GM23248 (cell line): ENCODE measurements at regions not wholly inside any gene's neighbourhood (a gene's known extent, or its start where the extent isn't known, plus 50 kb on each side); places are given as distances from the start of the nearest gene placed in this dataset.

ENCODE experiments used
- DNase-seq: peaks from one replicate; pipeline ENCODE4 v3.0.0-alpha.2; 2015
- H2AFZ ChIP-seq: fragments of 200-600 bp; sonication (generic); 2 replicates; pipeline ENCODE4 v1.6.1; 2016; ENCODE audit warnings: antibody characterized with exemption
- H3F3A ChIP-seq: fragments of 200-600 bp; sonication (generic); 2 replicates; pipeline ENCODE4 v1.6.1; 2016; ENCODE audit warnings: mild to moderate bottlenecking, antibody characterized with exemption, mixed run types; ENCODE audit not compliant: insufficient read depth
- H3K27ac ChIP-seq: fragments of 200-600 bp; sonication (generic); 2 replicates; pipeline ENCODE4 v1.5.1; 2016; ENCODE audit warnings: mild to moderate bottlenecking
- H3K27me3 ChIP-seq: fragments of 200-600 bp; sonication (generic); replicated peaks from 2 replicates; pipeline ENCODE4 v1.6.1; 2016; ENCODE audit warnings: mild to moderate bottlenecking; ENCODE audit not compliant: insufficient read depth
- H3K36me3 ChIP-seq: fragments of 200-600 bp; sonication (generic); 2 replicates; pipeline ENCODE4 v1.6.1; 2016; ENCODE audit warnings: low read depth, mild to moderate bottlenecking
- H3K4me1 ChIP-seq: fragments of 200-600 bp; sonication (generic); 2 replicates; pipeline ENCODE4 v1.6.1; 2016; ENCODE audit warnings: mild to moderate bottlenecking; ENCODE audit not compliant: insufficient read depth
- H3K4me2 ChIP-seq: fragments of 200-600 bp; sonication (generic); one replicate; pipeline ENCODE4 v1.6.1; 2016; ENCODE audit warnings: mild to moderate bottlenecking; ENCODE audit not compliant: unreplicated experiment
- H3K4me3 ChIP-seq: fragments of 200-600 bp; sonication (generic); 2 replicates; pipeline ENCODE4 v1.5.1; 2016; ENCODE audit warnings: mild to moderate bottlenecking
- H3K79me2 ChIP-seq: fragments of 200-600 bp; sonication (generic); 2 replicates; pipeline ENCODE4 v1.6.1; 2016; ENCODE audit warnings: mild to moderate bottlenecking; ENCODE audit not compliant: insufficient read depth
- H3K9ac ChIP-seq: fragments of 200-600 bp; sonication (generic); 2 replicates; pipeline ENCODE4 v1.6.1; 2016; ENCODE audit warnings: mild to moderate bottlenecking
- H3K9me2 ChIP-seq: fragments of 200-600 bp; sonication (generic); 2 replicates; pipeline ENCODE4 v1.6.1; 2016; ENCODE audit warnings: mixed run types, mild to moderate bottlenecking, moderate library complexity; ENCODE audit not compliant: insufficient read depth
- H3K9me3 ChIP-seq: fragments of 200-600 bp; sonication (generic); one replicate; pipeline ENCODE4 v1.6.1; 2017; ENCODE audit warnings: low read depth
- H4K20me1 ChIP-seq: fragments of 200-600 bp; sonication (generic); 2 replicates; pipeline ENCODE4 v1.6.0; 2016; ENCODE audit not compliant: insufficient read depth
- EZH2 ChIP-seq: fragments of 200-600 bp; sonication (generic); IDR thresholded peaks from 2 replicates; pipeline ENCODE4 v1.6.1; 2018; ENCODE audit warnings: antibody characterized with exemption, mild to moderate bottlenecking; ENCODE audit not compliant: insufficient read depth, poor library complexity, severe bottlenecking
- EZH2phosphoT487 ChIP-seq: fragments of 200-600 bp; sonication (generic); IDR thresholded peaks from 2 replicates; pipeline ENCODE4 v1.6.1; 2018; ENCODE audit warnings: antibody characterized with exemption, moderate library complexity, mild to moderate bottlenecking, low read depth; ENCODE audit not compliant: insufficient read depth
- WGBS, 2 experiments: methylation state at CpG; one replicate each; pipeline ENCODE4 v1.1.6; 2015 to 2017; ENCODE audit warnings: low lambda C conversion rate in 2 of 2, low coverage in 1 of 2; ENCODE audit errors: missing lambda C conversion rate in 2 of 2; 5-methylcytosine and 5-hydroxymethylcytosine counted together
- in situ Hi-C: fragments of 300-500 bp; cut with MboI; formaldehyde crosslinking; loops from 2 replicates; pipeline ENCODE4 v1.15.0; 2020

- TF ChIP-seq EZH2 = no peak
- H2AFZ ChIP-seq = no peak overlapping the region
Measured at GRCh38 chr11:34830648-34831047, 85.5 kb downstream of the APIP start.

GRCh38 chr11:34830035-34830434, 86.1 kb downstream of the APIP start:
- in situ Hi-C loops = no loop called here
- 56% methylated on average over 5 of the region's 5 CpGs for WGBS, 2 experiments

More at GRCh38 chr11:34830648-34831047, 85.5 kb downstream of the APIP start:
- DNase-seq = peak; percentile 7
- H3K9me2 ChIP-seq = no peaks in the 10 kb centered on the region
- in situ Hi-C loops = no loop called here
- H3K9me3 ChIP-seq = no peaks in the 10 kb centered on the region
- H3K4me1 ChIP-seq = no peaks in the 10 kb centered on the region
- no peaks in the 10 kb centered on the region for H3F3A ChIP-seq
- no peaks in the 10 kb centered on the region for H3K36me3 ChIP-seq
- H4K20me1 ChIP-seq = no peaks in the 10 kb centered on the region
- 59 to 66% methylated on average over 8 of the region's 8 CpGs for WGBS, 2 experiments
- no peak overlapping the region for H3K4me3 ChIP-seq
- no peak overlapping the region for H3K9ac ChIP-seq
- no peaks in the 10 kb centered on the region for H3K79me2 ChIP-seq
- H3K27ac ChIP-seq = no peak overlapping the region
- H3K4me2 ChIP-seq = no peak overlapping the region
- peaks cover 1% of the 10 kb centered on the region; the same call in 1 of the 2 replicates for H3K27me3 ChIP-seq

GRCh38 chr11:34827228-34827627, 89.0 kb downstream of the APIP start:
- Histone ChIP-seq H3K4me3 (no peak overlapping the region), H3K9me2 (no peaks in the 10 kb centered on the region), H3K9me3 (no peaks in the 10 kb centered on the region), H3K79me2 (no peaks in the 10 kb centered on the region), H3K27ac (no peak overlapping the region), H3K36me3 (no peaks in the 10 kb centered on the region), H3K27me3 (peaks cover 20% of the 10 kb centered on the region), H3K4me1 (no peaks in the 10 kb centered on the region), H4K20me1 (no peaks in the 10 kb centered on the region), H3K9ac (no peak overlapping the region), H2AFZ (no peak overlapping the region), H3K4me2 (no peak overlapping the region), H3F3A (no peaks in the 10 kb centered on the region)
- 50 to 69% methylated on average over 1 of the region's 1 CpG for WGBS, 2 experiments
- TF ChIP-seq EZH2phosphoT487 (no peak), EZH2 (no peak)
- in situ Hi-C loops = no loop called here
- DNase-seq = no peak

More at GRCh38 chr11:34830035-34830434, 86.1 kb downstream of the APIP start:
- H3K27ac ChIP-seq = no peak overlapping the region
- TF ChIP-seq EZH2phosphoT487 (no peak), EZH2 (no peak)
- no peaks in the 10 kb centered on the region for H3K9me2 ChIP-seq
- H4K20me1 ChIP-seq = no peaks in the 10 kb centered on the region
- DNase-seq = no peak
- peaks cover 4% of the 10 kb centered on the region; the same call in 1 of the 2 replicates for H3K27me3 ChIP-seq
- no peak overlapping the region for H3K9ac ChIP-seq
- no peaks in the 10 kb centered on the region for H3K4me1 ChIP-seq
- no peak overlapping the region for H2AFZ ChIP-seq
- no peaks in the 10 kb centered on the region for H3K36me3 ChIP-seq
- no peak overlapping the region for H3K4me2 ChIP-seq
- H3K79me2 ChIP-seq = no peaks in the 10 kb centered on the region
- H3K4me3 ChIP-seq = no peak overlapping the region
- H3K9me3 ChIP-seq = no peaks in the 10 kb centered on the region
- H3F3A ChIP-seq = no peaks in the 10 kb centered on the region

- Histone ChIP-seq H3K4me2 (no peak overlapping the region), H3K4me1 (no peaks in the 10 kb centered on the region), H3K79me2 (no peaks in the 10 kb centered on the region), H3K27ac (no peak overlapping the region), H2AFZ (no peak overlapping the region), H3K36me3 (no peaks in the 10 kb centered on the region), H3K9me3 (no peaks in the 10 kb centered on the region), H3F3A (no peaks in the 10 kb centered on the region), H3K9me2 (no peaks in the 10 kb centered on the region), H3K27me3 (peaks cover 26% of the 10 kb centered on the region), H3K4me3 (no peak overlapping the region), H3K9ac (no peak overlapping the region), H4K20me1 (no peaks in the 10 kb centered on the region)
- in situ Hi-C loops = no loop called here
- TF ChIP-seq EZH2 = no peak
- no peak for DNase-seq
- 65% methylated on average over 1 of the region's 1 CpG for WGBS, 2 experiments
Measured at GRCh38 chr11:34826384-34826726, 89.8 kb downstream of the APIP start.
